ENCODE measurements at regions not wholly inside any gene's neighbourhood (a gene's known extent, or its start where the extent isn't known, plus 50 kb on each side); places are given as distances from the start of the nearest gene placed in this dataset.

GRCh38 chr11:28459912-28460311, 351.7 kb downstream of the METTL15 start:
- TF ChIP-seq POLR2A (IDR thresholded peaks at IDR 0.05; ENCODE audit: low read depth, low read length) (no peak), POLR2AphosphoS5 (IDR thresholded peaks at IDR 0.05; ENCODE audit: low read depth, low read length) (no peak), SPI1 (IDR thresholded peaks at IDR 0.05; ENCODE audit: low read depth, low read length) (no peak), POU2F2 (IDR thresholded peaks at IDR 0.05; ENCODE audit: low read depth, low read length) (no peak), PAX5 (IDR thresholded peaks at IDR 0.05; ENCODE audit: insufficient read depth, low read length, severe bottlenecking) (no peak), TAF1 (IDR thresholded peaks at IDR 0.05; ENCODE audit: low read depth, low read length) (no peak)

DNA sequence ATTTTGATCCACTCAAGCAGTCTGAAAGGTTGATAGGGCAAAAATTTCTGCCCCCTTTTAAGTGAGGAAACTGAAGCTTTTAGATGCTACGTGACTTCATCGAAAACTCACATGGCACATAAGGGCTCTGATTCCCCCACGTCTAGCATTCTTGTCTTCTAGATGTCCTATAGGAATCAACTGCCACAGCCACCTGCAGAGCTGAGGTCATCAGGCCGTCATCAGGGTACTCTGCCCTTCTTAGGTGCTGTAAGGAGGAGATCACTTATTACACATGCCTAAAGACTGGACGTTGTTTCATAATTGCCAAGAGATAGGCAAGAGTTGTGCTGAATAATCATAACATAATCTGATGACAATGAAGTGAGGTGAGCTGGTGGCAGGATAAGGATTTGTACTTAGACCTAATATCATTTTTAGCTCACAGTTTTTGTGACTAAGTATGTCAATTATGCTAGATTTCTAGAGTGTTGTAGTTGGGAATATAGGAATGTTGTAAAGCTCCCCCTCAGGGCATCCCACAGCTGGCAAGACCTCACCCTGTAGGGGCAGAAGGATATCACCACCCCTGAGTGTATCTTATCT, 349.4 kb downstream of the METTL15 start:
- FAIRE-seq (no peak), DNase-seq (ENCODE audit: insufficient read length, low spot score) (no peak)
- no peak for TF ChIP-seq TAF1 (IDR thresholded peaks at IDR 0.05; ENCODE audit: low read depth, low read length)

More at GRCh38 chr11:28459912-28460311, 351.7 kb downstream of the METTL15 start:
- FAIRE-seq (no peak), DNase-seq (ENCODE audit: insufficient read length, low spot score) (no peak)

DNA sequence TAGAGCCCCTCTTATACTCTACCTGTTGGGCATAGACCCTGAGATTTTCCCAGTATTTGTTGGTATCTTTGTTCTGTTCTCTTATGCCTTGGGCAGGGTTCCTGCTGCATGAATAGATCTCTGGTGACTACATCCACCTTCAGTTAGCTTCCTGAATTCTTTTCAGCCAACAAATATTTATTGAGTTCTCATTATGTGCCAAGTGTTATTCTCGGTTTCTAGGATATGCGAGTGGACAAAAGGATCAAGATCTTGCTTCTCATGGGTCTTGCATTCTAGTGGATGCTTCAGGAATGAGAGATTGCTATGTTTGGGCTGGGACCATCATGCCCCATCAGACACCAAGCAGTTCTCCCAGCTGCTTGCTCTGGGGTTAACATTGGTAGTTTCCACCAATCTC, 340.0 kb downstream of the METTL15 start:
- no peak for DNase-seq (ENCODE audit: insufficient read length, low spot score)
- TF ChIP-seq POLR2A (IDR thresholded peaks at IDR 0.05; ENCODE audit: low read depth, low read length) (no peak), PAX5 (IDR thresholded peaks at IDR 0.05; ENCODE audit: insufficient read depth, low read length, severe bottlenecking) (no peak), POLR2AphosphoS5 (IDR thresholded peaks at IDR 0.05; ENCODE audit: low read depth, low read length) (no peak), SPI1 (IDR thresholded peaks at IDR 0.05; ENCODE audit: low read depth, low read length) (no peak), TAF1 (IDR thresholded peaks at IDR 0.05; ENCODE audit: low read depth, low read length) (no peak), POU2F2 (IDR thresholded peaks at IDR 0.05; ENCODE audit: low read depth, low read length) (no peak)
- FAIRE-seq, result no peak

- no peak for FAIRE-seq
- no peak for DNase-seq (ENCODE audit: insufficient read length, low spot score)
- no peak for TF ChIP-seq SPI1 (IDR thresholded peaks at IDR 0.05; ENCODE audit: low read depth, low read length)
- no peak for TF ChIP-seq PAX5 (IDR thresholded peaks at IDR 0.05; ENCODE audit: insufficient read depth, low read length, severe bottlenecking)
- TF ChIP-seq POLR2A (IDR thresholded peaks at IDR 0.05; ENCODE audit: low read depth, low read length), result no peak
Observed at GRCh38 chr11:28447226-28447625, 339.0 kb downstream of the METTL15 start.

GRCh38 chr11:28442131-28442530, 333.9 kb downstream of the METTL15 start:
- FAIRE-seq (no peak), DNase-seq (ENCODE audit: insufficient read length, low spot score) (no peak)
- TF ChIP-seq TAF1 (IDR thresholded peaks at IDR 0.05; ENCODE audit: low read depth, low read length) (no peak), POU2F2 (IDR thresholded peaks at IDR 0.05; ENCODE audit: low read depth, low read length) (no peak), POLR2AphosphoS5 (IDR thresholded peaks at IDR 0.05; ENCODE audit: low read depth, low read length) (no peak), POLR2A (IDR thresholded peaks at IDR 0.05; ENCODE audit: low read depth, low read length) (no peak), SPI1 (IDR thresholded peaks at IDR 0.05; ENCODE audit: low read depth, low read length) (no peak), PAX5 (IDR thresholded peaks at IDR 0.05; ENCODE audit: insufficient read depth, low read length, severe bottlenecking) (no peak)

- DNase-seq (ENCODE audit: insufficient read length, low spot score), result no peak
Observed at GRCh38 chr11:28439403-28439802, 331.2 kb downstream of the METTL15 start.

GRCh38 chr11:28420099-28420498, 311.9 kb downstream of the METTL15 start:
- DNase-seq (ENCODE audit: insufficient read length, low spot score) (no peak), FAIRE-seq (no peak)
- TF ChIP-seq PAX5 (IDR thresholded peaks at IDR 0.05; ENCODE audit: insufficient read depth, low read length, severe bottlenecking) (no peak), POLR2A (IDR thresholded peaks at IDR 0.05; ENCODE audit: low read depth, low read length) (no peak), POU2F2 (IDR thresholded peaks at IDR 0.05; ENCODE audit: low read depth, low read length) (no peak), TAF1 (IDR thresholded peaks at IDR 0.05; ENCODE audit: low read depth, low read length) (no peak), SPI1 (IDR thresholded peaks at IDR 0.05; ENCODE audit: low read depth, low read length) (no peak), POLR2AphosphoS5 (IDR thresholded peaks at IDR 0.05; ENCODE audit: low read depth, low read length) (no peak)

More at GRCh38 chr11:28439403-28439802, 331.2 kb downstream of the METTL15 start:
- TF ChIP-seq POLR2AphosphoS5 (IDR thresholded peaks at IDR 0.05; ENCODE audit: low read depth, low read length) (no peak), SPI1 (IDR thresholded peaks at IDR 0.05; ENCODE audit: low read depth, low read length) (no peak), TAF1 (IDR thresholded peaks at IDR 0.05; ENCODE audit: low read depth, low read length) (no peak), POU2F2 (IDR thresholded peaks at IDR 0.05; ENCODE audit: low read depth, low read length) (no peak), POLR2A (IDR thresholded peaks at IDR 0.05; ENCODE audit: low read depth, low read length) (no peak), PAX5 (IDR thresholded peaks at IDR 0.05; ENCODE audit: insufficient read depth, low read length, severe bottlenecking) (no peak)
- no peak for FAIRE-seq

GRCh38 chr11:28417601-28418323, 309.6 kb downstream of the METTL15 start:
- no peak for DNase-seq (ENCODE audit: insufficient read length, low spot score)
- no peak for FAIRE-seq
- TF ChIP-seq SPI1 (IDR thresholded peaks at IDR 0.05; ENCODE audit: low read depth, low read length), result no peak
- no peak for TF ChIP-seq PAX5 (IDR thresholded peaks at IDR 0.05; ENCODE audit: insufficient read depth, low read length, severe bottlenecking)
- no peak for TF ChIP-seq POLR2A (IDR thresholded peaks at IDR 0.05; ENCODE audit: low read depth, low read length)
- no peak for TF ChIP-seq TAF1 (IDR thresholded peaks at IDR 0.05; ENCODE audit: low read depth, low read length)
- TF ChIP-seq POU2F2 (IDR thresholded peaks at IDR 0.05; ENCODE audit: low read depth, low read length), result no peak
- TF ChIP-seq POLR2AphosphoS5 (IDR thresholded peaks at IDR 0.05; ENCODE audit: low read depth, low read length), result no peak

DNA sequence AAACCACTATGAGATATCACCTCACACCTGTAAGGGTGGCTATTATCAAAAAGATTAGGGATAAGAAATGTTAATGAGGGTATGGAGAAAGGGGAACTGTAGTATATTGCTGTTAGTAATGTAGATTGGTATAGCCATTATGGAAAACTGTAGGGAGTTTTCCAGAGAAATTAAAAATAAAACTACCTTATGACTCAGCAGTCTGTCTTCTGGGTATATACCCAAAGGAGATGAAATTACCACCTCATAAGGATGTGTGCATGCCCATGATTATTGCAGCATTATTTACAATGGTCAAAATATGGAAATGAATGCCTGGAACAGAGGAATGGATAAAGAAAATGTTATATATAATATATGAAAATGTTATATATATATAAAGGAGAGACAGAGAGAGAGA, 303.8 kb downstream of the METTL15 start:
- FAIRE-seq (no peak), DNase-seq (ENCODE audit: insufficient read length, low spot score) (no peak)
- TF ChIP-seq POU2F2 (IDR thresholded peaks at IDR 0.05; ENCODE audit: low read depth, low read length) (no peak), SPI1 (IDR thresholded peaks at IDR 0.05; ENCODE audit: low read depth, low read length) (no peak), PAX5 (IDR thresholded peaks at IDR 0.05; ENCODE audit: insufficient read depth, low read length, severe bottlenecking) (no peak), POLR2AphosphoS5 (IDR thresholded peaks at IDR 0.05; ENCODE audit: low read depth, low read length) (no peak), TAF1 (IDR thresholded peaks at IDR 0.05; ENCODE audit: low read depth, low read length) (no peak), POLR2A (IDR thresholded peaks at IDR 0.05; ENCODE audit: low read depth, low read length) (no peak)

DNA sequence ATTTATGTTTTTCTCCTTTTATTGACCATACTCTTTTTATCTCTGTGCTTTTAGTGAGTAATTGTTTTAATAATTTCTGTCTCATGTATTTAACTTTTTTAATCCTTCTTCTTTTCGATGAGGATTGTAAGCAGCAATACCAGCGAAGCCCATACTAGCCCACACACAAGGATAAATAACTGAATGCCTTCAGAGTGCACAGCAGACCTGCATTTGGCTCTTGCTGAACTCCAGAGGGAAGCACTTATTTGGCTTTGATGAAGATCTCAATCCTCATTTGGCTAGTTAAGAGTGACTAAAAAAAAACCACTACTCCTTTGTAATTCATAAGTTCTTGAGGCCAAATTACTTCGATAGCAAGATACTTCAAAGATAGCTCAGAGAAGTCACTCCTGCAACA, 293.3 kb downstream of the METTL15 start:
- no peak for TF ChIP-seq PAX5 (IDR thresholded peaks at IDR 0.05; ENCODE audit: insufficient read depth, low read length, severe bottlenecking)
- TF ChIP-seq POU2F2 (IDR thresholded peaks at IDR 0.05; ENCODE audit: low read depth, low read length), result no peak
- TF ChIP-seq TAF1 (IDR thresholded peaks at IDR 0.05; ENCODE audit: low read depth, low read length), result no peak
- no peak for TF ChIP-seq POLR2AphosphoS5 (IDR thresholded peaks at IDR 0.05; ENCODE audit: low read depth, low read length)
- no peak for TF ChIP-seq POLR2A (IDR thresholded peaks at IDR 0.05; ENCODE audit: low read depth, low read length)
- TF ChIP-seq SPI1 (IDR thresholded peaks at IDR 0.05; ENCODE audit: low read depth, low read length), result no peak
- FAIRE-seq, result no peak
- DNase-seq (ENCODE audit: insufficient read length, low spot score), result no peak
